Neutrophil (primary cell): ENCODE measurements at regions not wholly inside any gene's neighbourhood (a gene's known extent, or its start where the extent isn't known, plus 50 kb on each side); places are given as distances from the start of the nearest gene placed in this dataset.

Experiments
- H3K27ac ChIP-seq: fragments of 200-600 bp; sonication (generic); 2 replicates; pipeline ENCODE4 v1.5.1; 2016; ENCODE audit warnings: mild to moderate bottlenecking, moderate library complexity
- H3K27me3 ChIP-seq: fragments of 200-600 bp; sonication (generic); 2 replicates; pipeline ENCODE4 v1.6.0; 2016; ENCODE audit warnings: mild to moderate bottlenecking
- H3K36me3 ChIP-seq: fragments of 200-600 bp; sonication (generic); 2 replicates; pipeline ENCODE4 v1.5.1; 2017
- H3K4me1 ChIP-seq, 2 experiments: fragments of 200-600 bp in 1 of 2; sonication (generic) in 1 of 2; 1 replicate in 1 of 2; 2 replicates in 1 of 2; pipeline versions ENCODE4 v1.5.1 to v1.6.1; 2013 to 2016; ENCODE audit warnings: low read depth in 1 of 2, low read length in 1 of 2, mild to moderate bottlenecking in 1 of 2, moderate library complexity in 1 of 2; ENCODE audit not compliant: control insufficient read depth in 1 of 2, insufficient read depth in 1 of 2
- H3K4me3 ChIP-seq, 2 experiments: fragments of 200-600 bp in 1 of 2; sonication (generic) in 1 of 2; 1 replicate in 1 of 2; 2 replicates in 1 of 2; pipeline ENCODE4 v1.5.1; 2013 to 2016; ENCODE audit warnings: low read depth in 1 of 2, low read length in 1 of 2, mild to moderate bottlenecking in 1 of 2, moderate library complexity in 1 of 2
- H3K9me3 ChIP-seq: fragments of 200-600 bp; sonication (generic); 2 replicates; pipeline ENCODE4 v1.5.1; 2016
- CTCF ChIP-seq: fragments of 200-600 bp; sonication (generic); IDR thresholded peaks from 2 replicates; pipeline ENCODE4 v1.5.1; 2016; ENCODE audit warnings: antibody characterized with exemption

GRCh38 chr10:78787125-78787524 is 281.6 kb upstream of the ZMIZ1 start:
- Histone ChIP-seq H3K9me3 (no peaks in the 10 kb centered on the region), H3K27ac (no peak overlapping the region), H3K4me3 (no peak overlapping the region), H3K36me3 (no peaks in the 10 kb centered on the region), H3K4me1 (no peaks in the 10 kb centered on the region), H3K27me3 (peaks cover 21% of the 10 kb centered on the region)
- TF ChIP-seq CTCF: no peak

- Histone ChIP-seq H3K4me1 (no peaks in the 10 kb centered on the region), H3K4me3 (no peak overlapping the region), H3K27me3 (no peaks in the 10 kb centered on the region), H3K36me3 (no peaks in the 10 kb centered on the region), H3K27ac (no peak overlapping the region), H3K9me3 (no peaks in the 10 kb centered on the region)
- no peak for TF ChIP-seq CTCF
Observed at GRCh38 chr10:78794736-78795455, 273.9 kb upstream of the ZMIZ1 start.

GRCh38 chr10:78798976-78799730 is 269.6 kb upstream of the ZMIZ1 start:
- Histone ChIP-seq H3K9me3 (no peaks in the 10 kb centered on the region), H3K36me3 (no peaks in the 10 kb centered on the region), H3K4me1 (no peaks in the 10 kb centered on the region), H3K4me3 (no peak overlapping the region), H3K27me3 (no peaks in the 10 kb centered on the region), H3K27ac (no peak overlapping the region)
- no peak for TF ChIP-seq CTCF

- H3K4me3 ChIP-seq: no peak overlapping the region
- no peaks in the 10 kb centered on the region for H3K36me3 ChIP-seq
- H3K9me3 ChIP-seq: no peaks in the 10 kb centered on the region
- no peak overlapping the region for H3K27ac ChIP-seq
- H3K4me1 ChIP-seq: no peaks in the 10 kb centered on the region
- no peak for TF ChIP-seq CTCF
- no peaks in the 10 kb centered on the region for H3K27me3 ChIP-seq
Observed at GRCh38 chr10:78800006-78800405, 268.8 kb upstream of the ZMIZ1 start.

- no peaks in the 10 kb centered on the region for H3K4me1 ChIP-seq
- H3K4me3 ChIP-seq: no peak overlapping the region
- no peaks in the 10 kb centered on the region for H3K9me3 ChIP-seq
- H3K27ac ChIP-seq: no peak overlapping the region
- H3K27me3 ChIP-seq: no peaks in the 10 kb centered on the region
- no peaks in the 10 kb centered on the region for H3K36me3 ChIP-seq
- no peak for TF ChIP-seq CTCF
Observed at GRCh38 chr10:78800535-78801320, 268.0 kb upstream of the ZMIZ1 start.
